HuH-7.5 (cell line): ENCODE measurements at regions not wholly inside any gene's neighbourhood (a gene's known extent, or its start where the extent isn't known, plus 50 kb on each side); places are given as distances from the start of the nearest gene placed in this dataset.

Experiments
- DNase-seq: peaks from one replicate; pipeline ENCODE4 v3.0.0; 2011; ENCODE audit warnings: low spot score

DNA sequence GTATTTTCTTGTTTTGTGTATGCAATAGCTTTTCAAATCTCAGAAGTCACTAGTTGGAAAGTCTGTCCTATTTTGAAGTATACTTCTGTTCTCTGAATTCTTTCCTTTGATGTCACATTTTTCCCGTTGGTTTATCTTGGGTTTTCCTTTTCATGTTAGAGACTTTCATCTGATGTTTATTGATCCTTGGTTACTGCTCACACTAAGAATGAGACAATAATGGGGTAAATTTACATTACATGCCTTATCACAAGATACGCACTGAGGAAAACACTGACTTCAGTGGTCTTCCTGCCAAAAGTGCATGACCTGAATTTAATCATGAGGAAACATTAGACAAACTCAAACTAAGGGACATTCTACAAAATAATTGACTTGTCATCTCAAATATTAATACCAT, 63.5 kb upstream of the C1GALT1 start:
- DNase-seq = no peak

DNA sequence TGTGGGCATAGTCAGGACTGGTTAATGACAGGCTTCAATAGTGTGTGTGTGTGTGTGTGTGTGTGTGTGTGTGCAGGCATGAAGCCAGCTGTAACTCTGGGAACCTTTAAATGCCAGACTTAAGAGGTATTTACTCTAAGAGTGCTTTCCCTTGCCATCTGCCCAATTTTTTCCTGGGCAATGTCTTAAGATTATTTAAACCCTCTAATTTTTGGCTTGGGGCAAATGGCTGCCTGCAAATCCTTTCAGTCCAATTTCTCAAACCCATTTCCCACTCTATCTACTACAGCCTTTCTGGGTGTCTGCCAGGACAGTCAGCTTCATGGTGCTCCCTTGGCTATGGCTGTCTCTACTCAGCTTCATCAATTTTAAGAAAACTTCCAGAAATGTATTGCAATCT, 62.6 kb upstream of the C1GALT1 start:
- no peak for DNase-seq

DNA sequence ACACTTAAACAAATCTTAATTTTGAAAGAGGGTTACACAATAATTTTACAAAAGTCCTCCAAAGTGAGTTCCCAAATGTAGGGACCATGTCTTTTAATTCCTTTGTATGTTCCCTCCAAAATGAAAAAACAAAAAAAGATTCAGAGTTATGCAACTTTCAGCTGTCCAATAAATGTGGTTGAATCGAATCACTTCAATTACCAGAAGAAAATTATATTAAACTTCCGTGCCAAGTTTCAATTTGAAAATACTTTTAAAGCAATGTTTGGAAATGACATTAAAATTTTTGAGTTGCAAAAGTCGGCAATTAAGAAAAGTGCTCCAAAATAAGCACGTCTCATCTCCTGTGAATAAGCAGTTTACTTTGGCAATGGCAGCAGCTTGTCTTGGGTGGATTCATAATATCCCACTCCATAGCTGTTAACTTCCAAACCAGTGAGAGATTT, 60.3 kb upstream of the C1GALT1 start:
- no peak for DNase-seq

DNA sequence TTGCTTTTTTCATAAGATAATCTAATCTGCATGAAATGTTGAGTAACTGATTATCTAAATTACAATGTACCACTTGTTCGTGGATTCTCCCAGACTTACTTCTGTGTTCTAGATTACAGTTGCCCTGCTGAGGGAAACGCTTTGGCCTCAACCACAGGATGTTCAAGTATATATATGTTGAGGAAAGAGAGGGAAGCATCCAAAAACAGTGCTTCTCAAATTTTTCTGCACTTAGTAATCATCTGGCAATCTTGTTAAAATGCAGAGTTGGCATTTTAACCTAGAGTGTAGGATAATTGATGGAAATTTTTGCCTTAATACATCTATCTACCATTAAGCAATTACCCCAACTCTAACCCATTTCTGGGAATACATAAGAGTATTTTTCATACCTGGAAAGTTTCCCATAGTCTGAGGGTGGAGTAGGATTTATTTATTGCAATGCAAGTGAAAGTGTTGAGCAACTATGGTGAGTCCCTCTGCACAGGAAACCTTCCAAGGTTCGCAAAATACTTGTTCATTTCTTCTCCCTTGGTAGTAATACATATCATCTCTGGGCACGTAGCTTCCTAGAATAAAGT, 59.6 kb upstream of the C1GALT1 start:
- no peak for DNase-seq

DNA sequence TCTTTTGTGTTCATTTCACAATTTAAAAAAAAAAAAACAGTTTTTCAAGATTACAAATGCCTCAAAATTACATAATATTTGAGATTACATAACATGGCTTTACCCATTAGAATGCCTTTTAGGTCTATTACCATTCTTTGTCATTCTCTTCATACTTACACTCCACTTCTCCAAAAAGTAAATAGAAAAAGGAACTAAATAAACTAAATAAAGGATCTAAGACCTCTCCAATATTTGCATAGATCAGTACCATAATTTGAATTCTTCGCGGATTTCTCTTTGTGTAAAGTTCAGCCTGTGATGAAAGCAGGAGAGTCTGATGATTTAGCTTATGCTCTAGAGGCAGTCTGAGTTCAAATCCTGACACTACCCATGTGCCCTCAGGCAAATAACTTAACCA, 56.4 kb upstream of the C1GALT1 start:
- no peak for DNase-seq

DNA sequence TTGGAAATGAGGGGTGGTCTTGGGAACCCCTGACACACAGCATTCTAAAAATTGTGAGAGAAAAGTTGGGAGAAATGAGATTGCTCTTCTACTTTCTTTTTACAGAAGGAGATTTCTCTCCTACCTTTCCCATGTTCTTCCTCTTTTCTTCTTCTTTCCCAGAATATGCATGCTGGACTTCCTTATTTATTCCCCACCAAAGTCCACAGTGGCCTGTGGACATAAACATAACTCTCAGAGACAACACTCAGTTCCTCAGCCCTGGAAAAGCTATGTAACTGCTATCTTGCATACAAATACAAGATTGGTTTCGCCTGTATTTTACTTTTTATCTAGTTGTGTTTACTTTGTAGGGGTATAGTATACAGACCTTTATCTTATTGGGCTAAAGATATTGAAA, 54.6 kb upstream of the C1GALT1 start:
- no peak for DNase-seq

DNA sequence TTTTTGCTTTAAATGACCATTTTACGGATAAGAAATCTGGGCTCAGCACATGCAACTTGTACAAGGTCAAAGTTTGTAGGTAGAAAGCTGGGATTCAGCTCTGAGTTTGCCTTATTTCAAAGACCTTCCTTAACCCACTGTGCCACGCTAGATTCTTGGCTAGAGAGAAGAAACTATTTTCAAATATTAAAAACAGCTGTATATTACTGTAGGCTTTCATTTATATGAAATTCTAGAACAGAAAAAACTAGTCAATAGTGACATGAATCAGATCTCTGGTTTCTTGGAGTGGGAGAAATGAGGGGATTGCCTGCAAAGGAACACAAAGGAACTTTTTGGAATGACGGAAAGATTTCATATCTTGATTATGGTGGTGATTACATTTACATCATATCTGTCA, 53.0 kb upstream of the C1GALT1 start:
- no peak for DNase-seq

DNA sequence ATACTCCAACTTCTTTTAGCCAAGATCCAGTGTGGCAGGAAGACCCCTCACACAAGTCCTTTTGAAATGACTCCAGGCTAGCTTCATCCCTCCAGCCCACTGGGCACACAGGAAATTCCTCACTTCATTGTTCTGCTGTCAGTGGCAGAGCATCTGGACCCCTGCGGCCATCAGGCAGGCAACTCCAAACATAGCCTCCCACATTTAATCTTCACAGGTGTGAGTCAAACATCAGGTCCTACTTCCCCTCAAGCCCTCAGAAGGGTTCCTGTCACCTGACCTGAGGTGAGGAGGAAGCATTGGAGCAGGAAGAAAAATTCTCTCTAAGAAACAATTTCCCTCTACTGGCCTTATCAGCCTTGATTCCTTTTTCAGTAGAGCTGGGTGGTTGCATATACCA, 51.1 kb upstream of the C1GALT1 start:
- no peak for DNase-seq
